Right lobe of liver (tissue), 6 donors: ENCODE measurements at regions not wholly inside any gene's neighbourhood (a gene's known extent, or its start where the extent isn't known, plus 50 kb on each side); places are given as distances from the start of the nearest gene placed in this dataset.
"Not testable (repeated sequence)": the region's sequence is repeated elsewhere in the genome, so short reads cannot be mapped to it uniquely, and the experiment has no call there.

ENCODE experiments used
- ATAC-seq, 4 donors: fragments of 200-7000 bp; cut with Tn5 transposase; one replicate each; pipeline ENCODE4 v1.9.1; 2020; ENCODE audit warnings: mild to moderate bottlenecking in 4 of 4, moderate library complexity in 4 of 4
- DNase-seq, 3 donors: peaks; one replicate each; pipeline ENCODE4 v3.0.0-alpha.2; 2020
- H3K27ac ChIP-seq, 3 donors: fragments of 200-600 bp; one replicate each; pipeline ENCODE4 v1.8.0; 2022
- H3K27me3 ChIP-seq, 2 donors: fragments of 200-600 bp; one replicate each; pipeline ENCODE4 v1.8.0; 2022
- H3K36me3 ChIP-seq, 4 donors: fragments of 200-600 bp; sonication (generic) in 1 of 4; one replicate each; pipeline versions ENCODE4 v1.5.1 to v1.8.0; 2017 to 2022; ENCODE audit warnings: control low read depth in 1 of 4
- H3K4me1 ChIP-seq, 4 donors: fragments of 200-600 bp; sonication (generic) in 1 of 4; one replicate each; pipeline versions ENCODE4 v1.5.1 to v1.8.0; 2017 to 2022; ENCODE audit warnings: control low read depth in 1 of 4
- H3K4me3 ChIP-seq, 3 donors: fragments of 200-600 bp; one replicate each; pipeline ENCODE4 v1.8.0; 2022
- H3K9me3 ChIP-seq, 4 donors: fragments of 200-600 bp; sonication (generic) in 1 of 4; one replicate each; pipeline versions ENCODE4 v1.5.1 to v1.8.0; 2017 to 2022; ENCODE audit warnings: control low read depth in 1 of 4
- CTCF ChIP-seq, 4 donors: fragments of 200-600 bp in 3 of 4; fragments of 450-650 bp in 1 of 4; IDR thresholded peaks; one replicate each; pipeline versions ENCODE4 v1.5.1 to v1.8.0; 2016 to 2022; ENCODE audit warnings: antibody characterized with exemption in 4 of 4, mild to moderate bottlenecking in 2 of 4
- POLR2A ChIP-seq: fragments of 450-650 bp; IDR thresholded peaks from one replicate; pipeline ENCODE4 v1.6.1; 2017; ENCODE audit warnings: antibody characterized with exemption, mild to moderate bottlenecking
- WGBS: methylation state at CpG from one replicate; pipeline ENCODE4 v1.1.6; 2018; ENCODE audit warnings: low coverage, low lambda C conversion rate; ENCODE audit not compliant: insufficient coverage; ENCODE audit errors: missing lambda C conversion rate; 5-methylcytosine and 5-hydroxymethylcytosine counted together
- intact Hi-C, 2 donors: fragments of 100-400 bp; cut with DNase I; formaldehyde crosslinking; loops; one replicate each; pipeline versions ENCODE4 v1.11.2 to v1.14.1; 2022
- donor health status: DM: no; HTN: yes; CAD: no.
- donor health status: DM: no; HTN: no; CAD: no.
- donor health status: DM: no; HTN: no; CAD: no.
- donor health status: DM: no; HTN: yes; CAD: no.
- donor health status: DM: no; HTN: yes; CAD: no.

- Histone ChIP-seq H3K9me3 (no peaks in the 10 kb centered on the region), H3K36me3 (no peaks in the 10 kb centered on the region), H3K4me1 (no peaks in the 10 kb centered on the region), H3K4me3 (no peak overlapping the region), H3K27me3 (no peaks in the 10 kb centered on the region), H3K27ac (no peak overlapping the region)
- intact Hi-C loops: no loop called here
- no peak for ATAC-seq
- TF ChIP-seq POLR2A: no peak
- no peak for TF ChIP-seq CTCF (IDR thresholded peaks at IDR 0.05)
- DNase-seq: no peak
- WGBS: 74% methylated on average over 4 of the region's 4 CpGs
Observed at GRCh38 chr5:155697236-155697635, 629.7 kb upstream of the SGCD start.

- Histone ChIP-seq H3K4me3 (no peak overlapping the region), H3K27ac (no peak overlapping the region), H3K36me3 (no peaks in the 10 kb centered on the region), H3K27me3 (no peaks in the 10 kb centered on the region), H3K9me3 (no peaks in the 10 kb centered on the region), H3K4me1 (no peaks in the 10 kb centered on the region)
- 20% methylated on average over 1 of the region's 1 CpG for whole genome bisulfite sequencing
- ATAC-seq (no peak), DNase-seq (no peak)
- intact Hi-C loops: no loop called here
- TF ChIP-seq CTCF (IDR thresholded peaks at IDR 0.05): no peak
- no peak for TF ChIP-seq POLR2A
Observed at GRCh38 chr5:155699385-155699784, 627.6 kb upstream of the SGCD start.

GRCh38 chr5:155700333-155700732 is 626.6 kb upstream of the SGCD start:
- Histone ChIP-seq H3K36me3 (no peaks in the 10 kb centered on the region), H3K27ac (no peak overlapping the region), H3K27me3 (no peaks in the 10 kb centered on the region), H3K9me3 (no peaks in the 10 kb centered on the region), H3K4me1 (no peaks in the 10 kb centered on the region), H3K4me3 (no peak overlapping the region)
- DNase-seq: no peak
- TF ChIP-seq CTCF (IDR thresholded peaks at IDR 0.05): no peak
- TF ChIP-seq POLR2A: no peak
- intact Hi-C loops: no loop called here
- no peak for ATAC-seq
- 39% methylated on average over 2 of the region's 3 CpGs for WGBS

- no peak for TF ChIP-seq POLR2A
- TF ChIP-seq CTCF (IDR thresholded peaks at IDR 0.05): no peak
- Histone ChIP-seq H3K9me3 (no peaks in the 10 kb centered on the region), H3K27ac (no peak overlapping the region), H3K4me3 (no peak overlapping the region), H3K4me1 (no peaks in the 10 kb centered on the region), H3K27me3 (no peaks in the 10 kb centered on the region), H3K36me3 (no peaks in the 10 kb centered on the region)
- intact Hi-C loops: no loop called here
- ATAC-seq (peak in 1 of 4 donors; percentile 18), DNase-seq (no peak)
- 68% methylated on average over 1 of the region's 1 CpG for WGBS
Observed at GRCh38 chr5:155711882-155712281, 615.1 kb upstream of the SGCD start.

- H3K27ac ChIP-seq, ATAC-seq, H3K36me3 ChIP-seq, H3K9me3 ChIP-seq, DNase-seq, H3K4me1 ChIP-seq, intact Hi-C loops, H3K4me3 ChIP-seq, H3K27me3 ChIP-seq: not testable (repeated sequence)
- WGBS: 32% methylated on average over 2 of the region's 2 CpGs
Observed at GRCh38 chr5:155714435-155714834, 612.5 kb upstream of the SGCD start.
